DND-41 (cell line): ENCODE measurements at regions not wholly inside any gene's neighbourhood (a gene's known extent, or its start where the extent isn't known, plus 50 kb on each side); places are given as distances from the start of the nearest gene placed in this dataset.

ENCODE experiments used
- ATAC-seq: fragments of 200-7000 bp; cut with Tn5 transposase; 3 replicates; pipeline ENCODE4 v1.9.1; 2021; ENCODE audit warnings: low read depth; ENCODE audit not compliant: insufficient read depth
- DNase-seq: peaks from one replicate; pipeline ENCODE4 v3.0.0-alpha.2; 2020
- H2AFZ ChIP-seq: 2 replicates; pipeline ENCODE4 v1.6.0; 2012; ENCODE audit warnings: low read depth, low read length
- H3K27ac ChIP-seq: 2 replicates; pipeline ENCODE4 v1.5.1; 2012; ENCODE audit warnings: low read length, inconsistent platforms
- H3K27me3 ChIP-seq: fragments of 200-600 bp; sonication (generic); 2 replicates; pipeline ENCODE4 v1.6.0; 2012; ENCODE audit warnings: low read length, mild to moderate bottlenecking, inconsistent platforms; ENCODE audit not compliant: insufficient read depth, poor library complexity
- H3K36me3 ChIP-seq: 2 replicates; pipeline ENCODE4 v1.5.1; 2012; ENCODE audit warnings: low read length, inconsistent platforms; ENCODE audit not compliant: insufficient read depth
- H3K4me1 ChIP-seq: 2 replicates; pipeline ENCODE4 v1.5.1; 2012; ENCODE audit warnings: mild to moderate bottlenecking, low read length; ENCODE audit not compliant: insufficient read depth
- H3K4me2 ChIP-seq: 2 replicates; pipeline ENCODE4 v1.6.0; 2012; ENCODE audit warnings: mild to moderate bottlenecking, moderate library complexity, low read length, inconsistent platforms; ENCODE audit not compliant: insufficient read depth
- H3K4me3 ChIP-seq, 2 experiments: fragments of 200-600 bp in 1 of 2; shearing (Covaris generic) in 1 of 2; 2 replicates each; pipeline ENCODE4 v1.5.1; 2012 to 2016; ENCODE audit warnings: inconsistent platforms in 2 of 2, low read length in 2 of 2, mild to moderate bottlenecking in 2 of 2, low read depth in 1 of 2, moderate library complexity in 1 of 2
- H3K79me2 ChIP-seq: 2 replicates; pipeline ENCODE4 v1.6.0; 2012; ENCODE audit warnings: low read length, inconsistent platforms; ENCODE audit not compliant: insufficient read depth
- H3K9ac ChIP-seq: 2 replicates; pipeline ENCODE4 v1.6.0; 2012; ENCODE audit warnings: low read depth, mild to moderate bottlenecking, inconsistent platforms, low read length, moderate library complexity
- H3K9me3 ChIP-seq: 2 replicates; pipeline ENCODE4 v1.5.1; 2012; ENCODE audit warnings: low read length, moderate library complexity, mild to moderate bottlenecking, inconsistent platforms; ENCODE audit not compliant: insufficient read depth, severe bottlenecking
- H4K20me1 ChIP-seq: 2 replicates; pipeline ENCODE4 v1.6.0; 2012; ENCODE audit warnings: low read length; ENCODE audit not compliant: insufficient read depth
- EZH2 ChIP-seq: IDR thresholded peaks from 3 replicates; pipeline ENCODE4 v1.6.1; 2012; ENCODE audit warnings: borderline replicate concordance, low read depth, mild to moderate bottlenecking, moderate library complexity, low read length, inconsistent platforms; ENCODE audit not compliant: severe bottlenecking
- TF ChIP-seq, protein P1 (sequence below): IDR thresholded peaks from 2 replicates; pipeline ENCODE4 v1.5.1; 2012; ENCODE audit warnings: borderline replicate concordance, low read length, moderate library complexity, mild to moderate bottlenecking; ENCODE audit not compliant: poor library complexity, severe bottlenecking; ENCODE audit errors: extremely low read depth

- Histone ChIP-seq H3K79me2 (no peaks in the 10 kb centered on the region), H4K20me1 (0 out of 2 replicates have a peak, but pooled peaks cover 3% of the 10 kb centered on the region), H3K36me3 (no peaks in the 10 kb centered on the region), H3K27me3 (peaks cover 18% of the 10 kb centered on the region), H3K4me3 (no peak overlapping the region), H3K9me3 (no peaks in the 10 kb centered on the region), H3K4me2 (no peak overlapping the region), H2AFZ (no peak overlapping the region), H3K4me1 (no peaks in the 10 kb centered on the region), H3K27ac (no peak overlapping the region), H3K9ac (no peak overlapping the region)
- no peak for TF ChIP-seq EZH2
- TF ChIP-seq, protein P1, sequence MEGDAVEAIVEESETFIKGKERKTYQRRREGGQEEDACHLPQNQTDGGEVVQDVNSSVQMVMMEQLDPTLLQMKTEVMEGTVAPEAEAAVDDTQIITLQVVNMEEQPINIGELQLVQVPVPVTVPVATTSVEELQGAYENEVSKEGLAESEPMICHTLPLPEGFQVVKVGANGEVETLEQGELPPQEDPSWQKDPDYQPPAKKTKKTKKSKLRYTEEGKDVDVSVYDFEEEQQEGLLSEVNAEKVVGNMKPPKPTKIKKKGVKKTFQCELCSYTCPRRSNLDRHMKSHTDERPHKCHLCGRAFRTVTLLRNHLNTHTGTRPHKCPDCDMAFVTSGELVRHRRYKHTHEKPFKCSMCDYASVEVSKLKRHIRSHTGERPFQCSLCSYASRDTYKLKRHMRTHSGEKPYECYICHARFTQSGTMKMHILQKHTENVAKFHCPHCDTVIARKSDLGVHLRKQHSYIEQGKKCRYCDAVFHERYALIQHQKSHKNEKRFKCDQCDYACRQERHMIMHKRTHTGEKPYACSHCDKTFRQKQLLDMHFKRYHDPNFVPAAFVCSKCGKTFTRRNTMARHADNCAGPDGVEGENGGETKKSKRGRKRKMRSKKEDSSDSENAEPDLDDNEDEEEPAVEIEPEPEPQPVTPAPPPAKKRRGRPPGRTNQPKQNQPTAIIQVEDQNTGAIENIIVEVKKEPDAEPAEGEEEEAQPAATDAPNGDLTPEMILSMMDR: no peak
- ATAC-seq (no peak), DNase-seq (no peak)
These were observed 80.3 kb upstream of the CRHR1 start for GRCh38 chr17:45703806-45704205.

DNA sequence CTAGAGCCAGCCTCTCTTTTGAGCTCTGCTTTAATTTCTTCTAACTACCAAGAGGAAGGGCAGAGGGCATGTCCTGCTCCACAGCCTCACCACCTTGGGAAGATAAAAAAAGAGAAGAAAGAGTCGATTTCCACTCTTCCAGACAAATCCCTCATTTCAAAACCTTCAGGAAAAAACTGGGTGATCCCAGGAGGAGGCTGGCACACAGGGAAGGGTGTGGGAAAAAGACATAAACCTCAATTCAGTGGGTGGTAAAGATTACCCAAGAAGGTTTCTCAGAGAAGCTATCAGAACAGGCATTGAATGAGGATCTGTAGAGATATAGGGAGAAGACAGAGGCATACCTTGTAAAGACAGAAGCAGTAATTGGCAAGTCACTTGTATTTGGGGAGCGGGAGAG, 79.9 kb upstream of the CRHR1 start:
- Histone ChIP-seq H3K27me3 (peaks cover 22% of the 10 kb centered on the region), H3K9me3 (no peaks in the 10 kb centered on the region), H3K4me2 (no peak overlapping the region), H2AFZ (no peak overlapping the region), H4K20me1 (0 out of 2 replicates have a peak, but pooled peaks cover 3% of the 10 kb centered on the region), H3K9ac (no peak overlapping the region), H3K36me3 (no peaks in the 10 kb centered on the region), H3K4me3 (no peak overlapping the region), H3K4me1 (no peaks in the 10 kb centered on the region), H3K27ac (no peak overlapping the region), H3K79me2 (no peaks in the 10 kb centered on the region)
- DNase-seq (no peak), ATAC-seq (no peak)
- TF ChIP-seq, protein P1: no peak
- TF ChIP-seq EZH2: no peak

GRCh38 chr17:45705123-45706009, 78.8 kb upstream of the CRHR1 start:
- H3K27ac ChIP-seq: no peak overlapping the region
- H3K36me3 ChIP-seq: no peaks in the 10 kb centered on the region
- H3K4me3 ChIP-seq: no peak overlapping the region
- peaks cover 11% of the 10 kb centered on the region; the same call in 1 of the 2 replicates for H4K20me1 ChIP-seq
- H3K9ac ChIP-seq: no peak overlapping the region
- no peaks in the 10 kb centered on the region for H3K9me3 ChIP-seq
- H3K79me2 ChIP-seq: no peaks in the 10 kb centered on the region
- H3K4me1 ChIP-seq: no peaks in the 10 kb centered on the region
- ATAC-seq (no peak), DNase-seq (no peak)
- TF ChIP-seq EZH2: no peak
- TF ChIP-seq, protein P1: no peak
- no peak overlapping the region for H2AFZ ChIP-seq
- H3K27me3 ChIP-seq: peaks cover 15% of the 10 kb centered on the region
- no peak overlapping the region for H3K4me2 ChIP-seq
